H1 (cell line): ENCODE measurements at regions not wholly inside any gene's neighbourhood (a gene's known extent, or its start where the extent isn't known, plus 50 kb on each side); places are given as distances from the start of the nearest gene placed in this dataset.

Experiments used
- CTCF ChIA-PET: fragments of 300-600 bp; sonication (Branson Sonifier 250); formaldehyde crosslinking; loops from one replicate; lab custom pipeline; 2021; ENCODE audit not compliant: partially characterized antibody; lab: Charles Lee
- POLR2A ChIA-PET: fragments of 300-600 bp; sonication (Branson Sonifier 250); formaldehyde crosslinking; loops from one replicate; lab custom pipeline; 2021; ENCODE audit warnings: inconsistent platforms; ENCODE audit not compliant: partially characterized antibody; lab: Charles Lee
- DNase-seq, 2 experiments: peaks; one replicate each; pipeline versions ENCODE4 v3.0.0 to v3.0.0-alpha.2; 2010 to 2022; ENCODE audit warnings: low spot score in 2 of 2, low read depth in 1 of 2, mixed read lengths in 1 of 2
- FAIRE-seq: peaks from 2 replicates; lab custom pipeline; 2011; peaks lifted over from hg19 to GRCh38; lab: Jason Lieb, UNC
- H2AFZ ChIP-seq: 2 replicates; pipeline ENCODE4 v1.8.1; 2012; ENCODE audit warnings: low read length, inconsistent platforms
- H2AK5ac ChIP-seq: 2 replicates; pipeline ENCODE4 v1.6.1; 2013; ENCODE audit warnings: low read depth, low read length
- H2BK120ac ChIP-seq: replicated peaks from 2 replicates; pipeline ENCODE3; 2013; ENCODE audit warnings: low read depth, low read length, inconsistent platforms
- H2BK12ac ChIP-seq: 2 replicates; pipeline ENCODE4 v1.6.1; 2013; ENCODE audit warnings: low read depth, low read length
- H2BK15ac ChIP-seq: 2 replicates; pipeline ENCODE4 v1.6.1; 2013; ENCODE audit warnings: low read length
- H2BK20ac ChIP-seq: 2 replicates; pipeline ENCODE4 v1.6.1; 2013; ENCODE audit warnings: low read length
- H2BK5ac ChIP-seq: 2 replicates; pipeline ENCODE4 v1.6.1; 2013; ENCODE audit warnings: low read depth, low read length
- H3K14ac ChIP-seq: 2 replicates; pipeline ENCODE4 v1.6.1; 2013; ENCODE audit warnings: inconsistent platforms; ENCODE audit not compliant: insufficient read length
- H3K18ac ChIP-seq: 2 replicates; pipeline ENCODE4 v1.6.1; 2013; ENCODE audit warnings: low read length; ENCODE audit errors: extremely low read depth
- H3K23ac ChIP-seq: 2 replicates; pipeline ENCODE4 v1.6.1; 2013; ENCODE audit warnings: inconsistent platforms; ENCODE audit not compliant: insufficient read length
- H3K23me2 ChIP-seq: 2 replicates; pipeline ENCODE4 v1.6.1; 2013; ENCODE audit warnings: low read depth, low read length
- H3K27ac ChIP-seq: 2 replicates; pipeline ENCODE4 v1.6.1; 2011; ENCODE audit warnings: low read depth, low read length, inconsistent platforms
- H3K27me3 ChIP-seq, 4 experiments: replicated peaks in 1 of 4; 1 replicate in 1 of 4; 2 replicates in 3 of 4; pipeline versions ENCODE4 v1.6.1 to v1.8.1; 2011 to 2013; ENCODE audit warnings: low read length in 3 of 4, mild to moderate bottlenecking in 3 of 4, inconsistent platforms in 2 of 4, mixed read lengths in 2 of 4, moderate library complexity in 1 of 4; ENCODE audit not compliant: control insufficient read depth in 3 of 4, insufficient read depth in 3 of 4; ENCODE audit errors: extremely low read depth in 1 of 4
- H3K36me3 ChIP-seq, 4 experiments: 2 replicates each; pipeline versions ENCODE4 v1.6.1 to v1.8.1; 2011 to 2013; ENCODE audit warnings: mild to moderate bottlenecking in 4 of 4, low read length in 3 of 4, moderate library complexity in 2 of 4, control low read depth in 1 of 4, inconsistent platforms in 1 of 4; ENCODE audit not compliant: insufficient read depth in 4 of 4, control insufficient read depth in 2 of 4
- H3K4ac ChIP-seq: replicated peaks from 2 replicates; pipeline ENCODE3; 2013; ENCODE audit warnings: low read length, low read depth, mixed read lengths, inconsistent platforms; ENCODE audit not compliant: insufficient read length
- H3K4me1 ChIP-seq, 4 experiments: replicated peaks in 1 of 4; 1 replicate in 1 of 4; 2 replicates in 3 of 4; pipeline versions ENCODE4 v1.6.1 to v1.8.1; 2011 to 2013; ENCODE audit warnings: low read length in 3 of 4, inconsistent platforms in 2 of 4, mixed read lengths in 1 of 4; ENCODE audit not compliant: insufficient read depth in 4 of 4, control insufficient read depth in 3 of 4
- H3K4me2 ChIP-seq, 2 experiments: 2 replicates each; pipeline versions ENCODE4 v1.6.1 to v1.8.1; 2011 to 2013; ENCODE audit warnings: low read depth in 2 of 2, low read length in 2 of 2, control low read depth in 1 of 2, inconsistent platforms in 1 of 2, mild to moderate bottlenecking in 1 of 2; ENCODE audit not compliant: insufficient read depth in 1 of 2
- H3K4me3 ChIP-seq, 4 experiments: fragments of 200-600, 300-600 bp in 1 of 4; sonication (generic), shearing (Covaris generic), sonication (Bioruptor Twin) in 1 of 4; 2 replicates each; pipeline versions ENCODE4 v1.5.1 to v1.8.1; 2011 to 2016; ENCODE audit warnings: low read length in 4 of 4, low read depth in 3 of 4, control low read depth in 2 of 4, inconsistent platforms in 2 of 4, mild to moderate bottlenecking in 2 of 4, mixed read lengths in 1 of 4, moderate library complexity in 1 of 4; ENCODE audit not compliant: insufficient read depth in 2 of 4; ENCODE audit errors: extremely low read depth in 1 of 4
- H3K56ac ChIP-seq: replicated peaks from 2 replicates; pipeline ENCODE3; 2013; ENCODE audit warnings: low read depth, mild to moderate bottlenecking, mixed read lengths, low read length, inconsistent platforms; ENCODE audit not compliant: insufficient read length
- H3K79me1 ChIP-seq: 2 replicates; pipeline ENCODE4 v1.6.1; 2013; ENCODE audit warnings: low read depth, low read length, control low read depth
- H3K79me2 ChIP-seq, 2 experiments: 2 replicates each; pipeline versions ENCODE4 v1.6.1 to v1.8.1; 2012 to 2013; ENCODE audit warnings: low read length in 2 of 2, mild to moderate bottlenecking in 2 of 2, inconsistent platforms in 1 of 2; ENCODE audit not compliant: insufficient read depth in 2 of 2, control insufficient read depth in 1 of 2
- H3K9ac ChIP-seq, 4 experiments: replicated peaks in 1 of 4; 1 replicate in 1 of 4; 2 replicates in 3 of 4; pipeline versions ENCODE4 v1.6.1 to v1.8.1; 2011 to 2013; ENCODE audit warnings: low read depth in 3 of 4, low read length in 3 of 4, control low read depth in 2 of 4, mild to moderate bottlenecking in 2 of 4, moderate library complexity in 2 of 4, inconsistent platforms in 1 of 4; ENCODE audit errors: extremely low read depth in 1 of 4
- H3K9me3 ChIP-seq, 2 experiments: 2 replicates each; pipeline versions ENCODE4 v1.6.1 to v1.8.1; 2012 to 2013; ENCODE audit warnings: mild to moderate bottlenecking in 2 of 2, moderate library complexity in 2 of 2, control low read depth in 1 of 2, inconsistent platforms in 1 of 2, low read depth in 1 of 2, low read length in 1 of 2, mixed read lengths in 1 of 2; ENCODE audit not compliant: insufficient read depth in 2 of 2
- H4K20me1 ChIP-seq, 2 experiments: replicated peaks in 1 of 2; 2 replicates each; pipeline versions ENCODE3 to v1.8.1; 2011 to 2013; ENCODE audit warnings: inconsistent platforms in 2 of 2, low read length in 2 of 2, mild to moderate bottlenecking in 1 of 2; ENCODE audit not compliant: insufficient read depth in 2 of 2, control insufficient read depth in 1 of 2
- H4K5ac ChIP-seq: 2 replicates; pipeline ENCODE4 v1.6.1; 2013; ENCODE audit warnings: low read length, low read depth, mixed read lengths, inconsistent platforms; ENCODE audit not compliant: insufficient read length
- H4K8ac ChIP-seq: 2 replicates; pipeline ENCODE4 v1.8.0; 2013; ENCODE audit warnings: mild to moderate bottlenecking, moderate library complexity, low read length, inconsistent platforms; ENCODE audit not compliant: insufficient read depth; ENCODE audit errors: extremely low read depth
- H4K91ac ChIP-seq: replicated peaks from 2 replicates; pipeline ENCODE3; 2013; ENCODE audit warnings: low read length, mixed read lengths, inconsistent platforms; ENCODE audit not compliant: insufficient read length
- ATF3 ChIP-seq: IDR thresholded peaks from 2 replicates; pipeline ENCODE4 v1.6.1; 2011; ENCODE audit warnings: low read depth, mild to moderate bottlenecking, low read length; ENCODE audit not compliant: insufficient read depth
- CBX5 ChIP-seq: fragments of 300-800, 300-1000 bp; sonication (generic); IDR thresholded peaks from 2 replicates; pipeline ENCODE4 v1.7.1; 2016; ENCODE audit warnings: antibody characterized with exemption, low read length, low read depth
- EZH2 ChIP-seq: fragments of 200-600 bp; sonication (generic); IDR thresholded peaks from 2 replicates; pipeline ENCODE4 v1.7.1; 2012; ENCODE audit warnings: low read depth, mild to moderate bottlenecking, moderate library complexity, low read length, inconsistent platforms; ENCODE audit not compliant: severe bottlenecking
- FOSL1 ChIP-seq: IDR thresholded peaks from 2 replicates; pipeline ENCODE4 v1.6.1; 2011; ENCODE audit warnings: mild to moderate bottlenecking, low read depth, low read length, moderate library complexity; ENCODE audit not compliant: insufficient read depth
- HDAC2 ChIP-seq, 2 experiments: fragments of 300-600 bp in 1 of 2; sonication (generic) in 1 of 2; IDR thresholded peaks; 2 replicates each; pipeline ENCODE4 v1.6.1; 2011 to 2012; ENCODE audit warnings: low read depth in 2 of 2, low read length in 2 of 2, mild to moderate bottlenecking in 2 of 2, moderate library complexity in 2 of 2, borderline replicate concordance in 1 of 2, inconsistent platforms in 1 of 2
- JUND ChIP-seq: IDR thresholded peaks from 2 replicates; pipeline ENCODE4 v1.6.1; 2011; ENCODE audit warnings: mild to moderate bottlenecking, improper control_type of control experiment, low read length
- POLR2A ChIP-seq, 2 experiments: IDR thresholded peaks; 1 replicate in 1 of 2; 2 replicates in 1 of 2; pipeline ENCODE4 v1.6.1; 2011; ENCODE audit warnings: low read depth in 2 of 2, low read length in 2 of 2, mild to moderate bottlenecking in 2 of 2; ENCODE audit errors: control extremely low read depth in 1 of 2
- POLR2AphosphoS5 ChIP-seq: IDR thresholded peaks from 2 replicates; pipeline ENCODE4 v1.6.1; 2011; ENCODE audit warnings: low read depth, low read length
- POU5F1 ChIP-seq: IDR thresholded peaks from 2 replicates; pipeline ENCODE4 v1.6.1; 2011; ENCODE audit warnings: low read depth, mild to moderate bottlenecking, low read length, moderate library complexity
- SIX5 ChIP-seq: IDR thresholded peaks from 2 replicates; pipeline ENCODE4 v1.6.1; 2011; ENCODE audit warnings: mild to moderate bottlenecking, low read depth, low read length
- SP2 ChIP-seq: IDR thresholded peaks from 2 replicates; pipeline ENCODE4 v1.6.1; 2012; ENCODE audit warnings: mild to moderate bottlenecking, low read length, inconsistent platforms
- WGBS, 2 experiments: shearing (Covaris generic) in 1 of 2; methylation state at CpG; one replicate each; pipeline versions ENCODE4 v1.1.6 to v1.1.7; 2013 to 2015; ENCODE audit warnings: low lambda C conversion rate in 2 of 2, mixed read lengths in 2 of 2, inconsistent platforms in 1 of 2, low coverage in 1 of 2, missing lambda C conversion rate in 1 of 2; ENCODE audit not compliant: insufficient replicate concordance in 2 of 2, insufficient coverage in 1 of 2, insufficient read length in 1 of 2; ENCODE audit errors: extremely low coverage in 1 of 2, missing lambda C conversion rate in 1 of 2; 5-methylcytosine and 5-hydroxymethylcytosine counted together

DNA sequence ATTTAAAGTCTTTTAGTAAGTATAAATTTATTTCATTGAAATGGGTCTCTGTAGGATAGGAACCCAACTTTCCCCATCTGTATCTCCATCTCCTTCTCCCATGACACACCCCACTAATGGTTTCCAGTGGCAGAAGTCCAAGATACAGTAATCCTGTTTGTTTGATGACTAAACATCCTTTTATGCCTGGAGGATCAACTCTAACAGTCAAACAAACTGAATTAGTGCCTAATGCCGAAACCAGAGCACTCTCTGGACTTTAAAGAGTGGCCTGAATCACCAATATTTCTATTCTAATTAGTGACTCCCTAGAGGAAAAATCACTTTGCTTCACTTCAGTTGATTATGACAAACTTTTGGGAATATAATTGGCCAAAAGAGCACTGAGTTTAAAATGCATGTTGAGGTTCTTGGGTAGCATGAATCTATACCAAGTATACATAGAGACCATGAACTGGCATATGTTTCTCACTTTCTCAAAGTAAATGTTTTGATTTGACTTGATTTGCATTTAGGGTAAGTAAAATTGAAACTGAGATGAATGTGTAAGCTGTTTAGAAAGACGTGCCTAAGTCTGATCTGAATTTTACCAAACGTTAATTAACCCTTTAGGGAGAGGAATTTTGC, 776.4 kb upstream of the NRSN1 start:
- no peak for DNase-seq
- H3K4me2 ChIP-seq, result no peak overlapping the region
- CTCF ChIA-PET, result no interaction called here
- TF ChIP-seq FOSL1, result no peak
- no peak for TF ChIP-seq EZH2
- TF ChIP-seq POLR2A (IDR thresholded peaks at IDR 0.05; ENCODE audit: control extremely low read depth in 1 of 2, low read depth in 2 of 2, low read length in 2 of 2), result no peak
- TF ChIP-seq SIX5, result no peak
- no peak for TF ChIP-seq ATF3
- TF ChIP-seq JUND, result no peak
- no peak for TF ChIP-seq POLR2AphosphoS5
- no peak for TF ChIP-seq HDAC2 (IDR thresholded peaks at IDR 0.05; ENCODE audit: borderline replicate concordance in 1 of 2, low read depth in 2 of 2, low read length in 2 of 2)
- no peak for TF ChIP-seq POU5F1
- no peak for TF ChIP-seq SP2
- TF ChIP-seq CBX5, result no peak

More for the DNA sequence above, 776.4 kb upstream of the NRSN1 start:
- no peaks in the 10 kb centered on the region for H3K27me3 ChIP-seq
- no peaks in the 10 kb centered on the region for H3K79me2 ChIP-seq
- H3K36me3 ChIP-seq, result no peaks in the 10 kb centered on the region
- FAIRE-seq, result no peak
- WGBS, 2 experiments, result 91% methylated on average over 3 of the region's 3 CpGs; no CpG with 5 or more reads in 1 of the 2 experiments
- H3K14ac ChIP-seq, result no peak overlapping the region
- H4K91ac ChIP-seq, result no peak overlapping the region
- H2BK5ac ChIP-seq, result no peak overlapping the region
- no peak overlapping the region for H3K27ac ChIP-seq
- no peak overlapping the region for H3K23ac ChIP-seq
- no peak overlapping the region for H4K8ac ChIP-seq
- H2BK120ac ChIP-seq, result no peak overlapping the region
- POLR2A ChIA-PET, result no interaction called here
- H3K4me3 ChIP-seq, result no peak overlapping the region
- H3K18ac ChIP-seq, result no peak overlapping the region
- H3K4me1 ChIP-seq, result no peaks in the 10 kb centered on the region
- H4K5ac ChIP-seq, result no peak overlapping the region
- H2BK20ac ChIP-seq, result no peak overlapping the region
- H3K9me3 ChIP-seq, result no peaks in the 10 kb centered on the region
- no peak overlapping the region for H2BK12ac ChIP-seq
- no peak overlapping the region for H2AK5ac ChIP-seq
- H2AFZ ChIP-seq, result no peak overlapping the region
- H4K20me1 ChIP-seq, result no peaks in the 10 kb centered on the region
- no peak overlapping the region for H3K9ac ChIP-seq
- H3K23me2 ChIP-seq, result no peaks in the 10 kb centered on the region
- no peaks in the 10 kb centered on the region for H3K79me1 ChIP-seq
- H3K4ac ChIP-seq, result no peak overlapping the region
- no peak overlapping the region for H3K56ac ChIP-seq
- no peak overlapping the region for H2BK15ac ChIP-seq
